GM23248 (cell line): ENCODE measurements at regions not wholly inside any gene's neighbourhood (a gene's known extent, or its start where the extent isn't known, plus 50 kb on each side); places are given as distances from the start of the nearest gene placed in this dataset.

Experiments
- EZH2 ChIP-seq: fragments of 200-600 bp; sonication (generic); IDR thresholded peaks from 2 replicates; pipeline ENCODE4 v1.6.1; 2018; ENCODE audit warnings: antibody characterized with exemption, mild to moderate bottlenecking; ENCODE audit not compliant: insufficient read depth, poor library complexity, severe bottlenecking
- EZH2phosphoT487 ChIP-seq: fragments of 200-600 bp; sonication (generic); IDR thresholded peaks from 2 replicates; pipeline ENCODE4 v1.6.1; 2018; ENCODE audit warnings: antibody characterized with exemption, moderate library complexity, mild to moderate bottlenecking, low read depth; ENCODE audit not compliant: insufficient read depth

GRCh38 chr10:112880633-112881530 lies 69.2 kb upstream of the TCF7L2 start:
- TF ChIP-seq EZH2 = no peak
- TF ChIP-seq EZH2phosphoT487 = no peak
